C4-2B (cell line): ENCODE measurements at regions not wholly inside any gene's neighbourhood (a gene's known extent, or its start where the extent isn't known, plus 50 kb on each side); places are given as distances from the start of the nearest gene placed in this dataset.

Experiments used
- ZFX ChIP-seq: fragments of 450-650 bp; IDR thresholded peaks from 2 replicates; pipeline ENCODE4 v1.6.1; 2017
- TF ChIP-seq, protein P1 (sequence below): fragments of 450-650 bp; conservative IDR thresholded peaks from 2 replicates; pipeline ENCODE4 v1.5.1; 2017; ENCODE audit warnings: mild to moderate bottlenecking

- TF ChIP-seq, protein P1, sequence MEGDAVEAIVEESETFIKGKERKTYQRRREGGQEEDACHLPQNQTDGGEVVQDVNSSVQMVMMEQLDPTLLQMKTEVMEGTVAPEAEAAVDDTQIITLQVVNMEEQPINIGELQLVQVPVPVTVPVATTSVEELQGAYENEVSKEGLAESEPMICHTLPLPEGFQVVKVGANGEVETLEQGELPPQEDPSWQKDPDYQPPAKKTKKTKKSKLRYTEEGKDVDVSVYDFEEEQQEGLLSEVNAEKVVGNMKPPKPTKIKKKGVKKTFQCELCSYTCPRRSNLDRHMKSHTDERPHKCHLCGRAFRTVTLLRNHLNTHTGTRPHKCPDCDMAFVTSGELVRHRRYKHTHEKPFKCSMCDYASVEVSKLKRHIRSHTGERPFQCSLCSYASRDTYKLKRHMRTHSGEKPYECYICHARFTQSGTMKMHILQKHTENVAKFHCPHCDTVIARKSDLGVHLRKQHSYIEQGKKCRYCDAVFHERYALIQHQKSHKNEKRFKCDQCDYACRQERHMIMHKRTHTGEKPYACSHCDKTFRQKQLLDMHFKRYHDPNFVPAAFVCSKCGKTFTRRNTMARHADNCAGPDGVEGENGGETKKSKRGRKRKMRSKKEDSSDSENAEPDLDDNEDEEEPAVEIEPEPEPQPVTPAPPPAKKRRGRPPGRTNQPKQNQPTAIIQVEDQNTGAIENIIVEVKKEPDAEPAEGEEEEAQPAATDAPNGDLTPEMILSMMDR: no peak
- TF ChIP-seq ZFX: no peak
Measured at GRCh38 chr2:16275661-16276060, 335.3 kb downstream of the MYCN start.
